GM19468 (cell line): ENCODE measurements at regions not wholly inside any gene's neighbourhood (a gene's known extent, or its start where the extent isn't known, plus 50 kb on each side); places are given as distances from the start of the nearest gene placed in this dataset.

Experiments used
- ATAC-seq: cut with Tn5 transposase; IDR thresholded peaks from one replicate; pipeline ENCODE4 v1.9.1; 2021; ENCODE audit warnings: mild to moderate bottlenecking, moderate library complexity, moderate number of reproducible peaks; ENCODE audit not compliant: unreplicated experiment; ENCODE audit errors: extremely low read depth

GRCh38 chr7:132733860-132734259 is 157.6 kb upstream of the PLXNA4 start:
- no peak for ATAC-seq

- no peak for ATAC-seq
These were observed 156.1 kb upstream of the PLXNA4 start for GRCh38 chr7:132732321-132732865.

- no peak for ATAC-seq
These were observed 153.8 kb upstream of the PLXNA4 start for GRCh38 chr7:132730105-132730504.

- no peak for ATAC-seq
These were observed 147.3 kb upstream of the PLXNA4 start for GRCh38 chr7:132723506-132724081.

- ATAC-seq: no peak
These were observed 144.6 kb upstream of the PLXNA4 start for GRCh38 chr7:132720835-132721234.

- no peak for ATAC-seq
These were observed 137.6 kb upstream of the PLXNA4 start for GRCh38 chr7:132713893-132714292.

GRCh38 chr7:132709971-132710567 is 133.8 kb upstream of the PLXNA4 start:
- ATAC-seq: no peak

GRCh38 chr7:132708470-132708869 is 132.2 kb upstream of the PLXNA4 start:
- ATAC-seq: no peak

GRCh38 chr7:132705146-132705545 is 128.9 kb upstream of the PLXNA4 start:
- ATAC-seq: no peak

GRCh38 chr7:132703742-132704141 is 127.5 kb upstream of the PLXNA4 start:
- ATAC-seq: no peak

GRCh38 chr7:132697003-132697402 is 120.7 kb upstream of the PLXNA4 start:
- ATAC-seq: no peak

GRCh38 chr7:132696332-132696731 is 120.1 kb upstream of the PLXNA4 start:
- ATAC-seq: no peak

GRCh38 chr7:132691201-132691600 is 114.9 kb upstream of the PLXNA4 start:
- ATAC-seq: no peak

- ATAC-seq: no peak
These were observed 113.9 kb upstream of the PLXNA4 start for GRCh38 chr7:132690174-132690573.

- ATAC-seq: no peak
These were observed 111.7 kb upstream of the PLXNA4 start for GRCh38 chr7:132687981-132688383.

- no peak for ATAC-seq
These were observed 110.7 kb upstream of the PLXNA4 start for GRCh38 chr7:132687016-132687415.

GRCh38 chr7:132685277-132685676 is 109.0 kb upstream of the PLXNA4 start:
- no peak for ATAC-seq

- ATAC-seq: no peak
These were observed 107.8 kb upstream of the PLXNA4 start for GRCh38 chr7:132683896-132684690.

GRCh38 chr7:132681951-132682350 is 105.7 kb upstream of the PLXNA4 start:
- no peak for ATAC-seq

- no peak for ATAC-seq
These were observed 104.3 kb upstream of the PLXNA4 start for GRCh38 chr7:132680590-132680989.

GRCh38 chr7:132678656-132679055 is 102.4 kb upstream of the PLXNA4 start:
- no peak for ATAC-seq
